ENCODE measurements at regions not wholly inside any gene's neighbourhood (a gene's known extent, or its start where the extent isn't known, plus 50 kb on each side); places are given as distances from the start of the nearest gene placed in this dataset.
"Not testable (repeated sequence)": the region's sequence is repeated elsewhere in the genome, so short reads cannot be mapped to it uniquely, and the experiment has no call there.

DNA sequence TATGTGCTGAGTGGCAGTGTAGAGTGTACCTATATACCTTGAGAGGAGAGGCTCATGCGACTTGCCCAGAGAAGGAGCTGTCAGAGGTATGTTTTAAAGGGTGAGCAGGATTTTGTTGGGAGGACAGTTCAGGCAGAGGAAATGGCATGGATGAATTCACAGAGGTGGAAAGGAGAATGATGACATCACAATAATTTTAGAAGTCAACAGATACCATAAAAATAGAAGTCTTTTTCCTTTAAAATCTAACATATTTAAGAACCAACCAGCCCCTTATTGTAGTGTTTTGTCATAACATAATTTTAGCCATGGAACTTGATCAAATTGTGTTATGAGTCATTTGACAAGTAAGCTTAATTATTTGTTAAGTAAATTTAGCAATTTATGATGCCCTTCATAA lies 538.1 kb upstream of the GYPC start:
- no peak for DNase-seq

DNA sequence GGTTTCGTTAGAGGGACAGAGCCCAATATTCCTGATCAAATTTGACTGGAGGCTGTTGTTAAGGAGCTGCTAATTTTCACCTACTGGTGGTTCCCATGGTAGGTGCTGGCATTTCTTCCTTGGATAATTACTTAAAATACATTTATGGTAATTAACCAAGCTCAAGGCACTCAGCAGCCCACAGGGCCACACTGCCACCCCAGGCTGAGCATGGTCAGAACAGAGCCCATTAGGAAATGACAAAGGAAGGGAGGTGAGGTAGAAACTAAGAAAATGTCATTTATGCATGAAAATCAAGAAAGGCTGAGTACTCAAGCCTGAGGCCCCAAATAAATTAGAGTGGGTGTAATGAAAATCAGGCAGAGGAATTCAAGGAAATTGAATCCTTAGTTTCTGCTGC lies 510.2 kb upstream of the GYPC start:
- DNase-seq, result no peak

DNA sequence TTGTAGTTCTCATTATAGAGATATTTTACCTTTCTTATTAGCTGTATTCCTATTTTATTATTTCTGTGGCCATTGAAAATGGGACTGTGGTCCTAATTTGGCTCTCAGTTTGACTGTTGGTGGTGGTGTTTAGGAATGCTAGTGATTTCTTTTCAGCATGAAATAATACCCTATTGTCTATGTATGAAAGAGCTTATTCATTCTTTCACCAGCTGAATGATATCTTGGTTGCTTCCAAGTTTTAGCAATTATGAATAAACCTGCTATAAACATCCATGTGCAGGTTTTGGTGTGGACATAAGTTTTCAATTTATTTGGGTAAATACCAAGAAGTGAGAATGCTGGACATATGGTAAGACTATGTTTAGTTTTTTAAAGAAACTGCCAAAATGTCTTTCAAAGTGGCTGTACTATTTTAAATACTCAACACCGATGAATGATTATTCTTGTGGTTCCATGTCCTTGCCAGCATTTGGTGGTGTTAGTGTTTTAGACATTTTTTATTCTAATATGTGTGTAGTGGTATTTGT lies 501.6 kb upstream of the GYPC start:
- no peak for DNase-seq

DNA sequence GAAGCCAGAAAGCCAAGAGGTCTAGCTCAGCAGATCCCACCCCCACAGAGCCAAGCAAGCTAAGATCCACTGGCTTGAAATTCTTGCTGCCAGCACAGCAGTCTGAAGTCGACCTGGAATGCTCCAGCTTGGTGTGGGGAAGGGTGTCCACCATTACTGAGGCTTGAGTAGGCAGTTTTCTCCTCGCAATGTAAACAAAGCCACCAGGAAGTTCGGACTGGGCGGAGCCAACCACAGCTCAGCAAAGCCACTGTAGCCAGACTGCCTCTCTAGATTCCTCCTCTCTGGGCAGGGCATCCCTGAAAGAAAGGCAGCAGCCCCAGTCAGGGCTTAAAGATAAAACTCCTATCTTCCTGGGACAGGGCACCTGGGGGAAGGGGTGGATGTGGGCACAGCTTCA lies 495.0 kb upstream of the GYPC start:
- not testable (repeated sequence) for DNase-seq

DNA sequence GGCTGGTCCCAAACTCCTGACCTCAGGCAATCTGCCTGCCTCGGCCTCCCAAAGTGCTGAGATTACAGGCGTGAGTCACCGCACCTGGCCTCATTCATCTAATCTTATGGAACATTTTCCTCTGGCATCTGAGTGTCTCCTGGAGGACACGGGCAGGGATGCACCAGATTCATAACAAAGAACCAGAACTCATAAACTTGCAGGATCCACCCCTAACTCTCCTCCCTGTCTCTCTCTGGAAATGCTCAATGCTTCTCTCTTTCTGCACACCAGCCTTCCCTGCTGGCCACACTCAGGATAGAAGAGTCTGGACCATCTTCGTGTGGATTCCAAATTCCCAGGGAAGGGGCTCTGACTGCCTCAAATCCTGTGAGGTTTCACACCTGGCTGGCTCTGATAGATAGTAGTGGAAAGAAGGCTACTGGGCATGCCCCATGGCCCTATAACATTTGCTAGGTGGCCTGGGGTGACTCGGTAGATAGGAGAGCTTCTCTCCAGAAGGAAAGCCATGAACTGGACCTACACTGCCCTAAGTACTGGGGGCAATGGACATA lies 483.2 kb upstream of the GYPC start:
- no peak for DNase-seq

DNA sequence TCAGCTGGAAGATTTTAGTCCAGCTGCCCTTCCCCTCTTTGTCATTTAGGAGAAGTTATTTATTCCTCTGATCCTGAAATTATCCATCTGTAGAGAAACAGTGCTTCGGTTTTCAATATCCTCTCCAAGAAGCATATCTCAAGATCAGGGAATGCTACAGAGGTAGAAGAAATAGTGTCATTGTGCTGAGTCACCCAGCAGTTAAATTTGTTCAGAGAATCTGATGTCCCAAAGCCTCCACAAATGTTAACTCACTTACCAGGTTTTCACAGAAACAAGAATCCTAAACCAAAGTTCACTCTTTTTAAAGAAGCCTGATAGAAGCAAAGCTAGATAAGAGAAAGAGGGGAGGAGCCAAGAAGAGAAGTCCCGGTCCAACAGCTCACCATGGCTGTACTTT lies 480.7 kb upstream of the GYPC start:
- no peak for DNase-seq

DNA sequence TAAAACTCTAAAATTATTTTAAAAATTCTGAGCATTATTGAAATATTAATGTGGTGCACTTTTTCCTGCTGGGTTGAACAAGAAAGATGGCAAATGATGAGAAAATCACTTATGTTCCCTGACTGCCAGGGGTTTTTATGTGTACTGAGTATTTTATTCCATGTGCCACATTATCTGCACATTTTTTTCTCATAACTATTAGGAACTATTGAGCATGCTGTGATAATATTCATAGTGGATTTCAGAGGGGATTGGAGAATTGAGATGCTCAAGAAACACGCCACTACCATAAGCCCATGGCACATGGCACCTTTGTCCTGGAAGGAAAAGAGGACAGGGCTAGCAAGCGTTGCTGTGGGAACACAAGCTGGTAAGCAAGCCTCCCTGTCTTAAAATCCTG lies 478.5 kb upstream of the GYPC start:
- no peak for DNase-seq

DNA sequence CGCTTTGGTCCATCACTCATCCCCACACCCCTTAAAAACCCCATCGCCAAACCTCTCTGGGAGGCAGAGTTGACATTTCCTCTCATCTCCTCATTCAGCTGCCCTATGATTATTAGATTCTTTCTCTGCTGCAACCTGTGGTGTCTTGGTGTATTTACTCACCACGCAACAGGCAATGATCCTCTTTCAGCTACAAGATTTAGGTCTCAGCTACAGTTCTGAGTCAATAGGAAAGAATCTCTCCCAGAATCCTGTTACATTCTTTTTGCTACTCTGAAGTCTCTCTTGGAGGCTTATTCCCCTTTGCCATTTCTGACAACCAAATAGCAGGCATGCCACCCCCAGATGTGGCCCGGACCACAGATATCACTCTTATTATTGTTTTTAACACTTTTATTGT lies 468.3 kb upstream of the GYPC start:
- DNase-seq, result no peak

DNA sequence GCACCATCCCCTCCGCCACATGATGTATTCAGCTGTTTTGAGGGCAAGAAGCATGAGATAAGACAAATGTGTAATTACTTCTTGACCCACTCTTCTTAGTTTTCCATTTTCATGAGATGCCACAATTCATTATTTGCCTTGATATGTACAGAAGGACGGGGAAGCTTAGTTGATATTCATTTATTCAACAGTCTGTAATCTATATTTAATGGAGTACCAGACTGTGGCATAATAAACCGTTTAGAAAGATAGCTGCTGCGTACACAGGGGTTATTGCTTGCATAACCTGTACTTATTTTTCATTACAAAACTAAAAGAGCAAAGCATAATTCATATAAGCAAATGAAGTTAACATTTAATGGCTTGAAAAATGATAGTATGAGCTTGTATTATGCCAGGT lies 466.4 kb upstream of the GYPC start:
- DNase-seq, result no peak

DNA sequence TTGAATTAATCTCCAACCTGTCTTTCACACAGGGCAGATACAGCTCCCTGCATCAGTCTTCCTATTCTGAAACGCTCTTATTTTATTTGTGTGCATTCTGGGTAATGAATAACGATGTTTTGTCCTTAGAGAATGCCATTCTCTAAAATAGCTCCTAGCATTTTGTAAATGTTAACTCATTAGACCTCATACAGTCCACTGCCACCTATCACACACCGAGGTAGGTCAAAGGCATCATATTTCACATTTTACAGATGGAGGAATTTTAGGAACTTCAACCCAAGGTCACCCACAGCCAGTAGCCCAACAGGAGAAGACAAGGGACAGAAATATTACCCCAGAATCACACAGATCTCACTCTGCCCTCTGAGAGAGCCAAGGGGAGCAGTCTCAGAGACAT lies 455.4 kb upstream of the GYPC start:
- DNase-seq, result no peak

DNA sequence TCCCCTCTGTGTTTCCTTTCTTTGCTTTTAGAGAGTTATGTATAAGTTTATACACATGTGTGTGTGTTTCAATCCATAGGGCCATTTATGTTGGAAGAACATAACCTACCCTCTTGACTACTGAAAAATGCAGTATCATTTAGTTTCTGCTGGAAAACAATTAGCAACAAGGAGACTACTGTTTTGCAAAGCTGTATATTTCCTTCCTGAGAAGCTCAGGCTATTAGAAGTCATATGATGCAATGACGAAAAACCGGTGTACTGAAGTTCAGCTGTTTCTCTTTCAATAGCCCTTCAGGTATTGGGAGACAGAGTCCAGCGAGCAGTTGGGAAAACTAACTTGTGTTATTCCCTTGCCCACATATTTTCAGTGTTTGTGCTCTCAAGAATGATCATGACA lies 447.7 kb upstream of the GYPC start:
- DNase-seq, result no peak

DNA sequence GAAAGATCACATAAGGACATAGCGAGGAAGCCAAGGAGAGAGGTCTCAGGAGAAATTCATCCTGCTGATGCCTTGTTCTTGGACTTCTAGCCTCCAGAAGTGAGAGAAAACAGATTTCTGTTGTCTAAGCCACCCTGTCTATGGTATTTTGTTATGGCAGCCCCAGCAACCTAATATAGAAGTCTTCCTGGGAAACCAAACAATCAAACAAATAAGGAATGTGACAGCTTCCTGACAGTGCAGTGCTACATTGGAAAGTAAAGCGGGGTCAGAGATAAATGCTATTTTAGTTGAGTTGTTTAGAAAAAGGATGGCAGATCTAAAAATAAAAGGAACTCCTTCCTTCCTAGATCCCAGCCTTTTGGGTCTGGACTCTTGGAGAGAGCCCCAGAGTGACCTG lies 443.2 kb upstream of the GYPC start:
- DNase-seq, result no peak

DNA sequence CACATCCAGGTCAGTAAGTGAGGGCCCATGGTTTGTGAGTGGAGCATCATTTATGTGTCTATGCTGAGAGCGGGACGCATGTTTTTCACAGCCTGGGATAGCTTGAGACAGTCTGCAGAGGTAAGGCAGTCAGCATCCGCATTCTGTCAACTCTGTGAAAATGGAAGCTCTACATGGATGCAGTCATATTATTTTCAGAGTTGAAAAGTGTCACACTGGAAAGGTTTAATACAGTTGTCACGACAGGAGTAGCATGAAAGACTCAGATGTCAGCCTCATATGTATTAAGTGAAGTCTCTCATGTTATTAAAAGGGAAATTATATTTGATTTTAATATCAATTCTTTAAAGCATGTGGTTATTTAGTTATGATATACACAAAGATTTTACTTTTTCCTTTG lies 436.9 kb upstream of the GYPC start:
- no peak for DNase-seq

DNA sequence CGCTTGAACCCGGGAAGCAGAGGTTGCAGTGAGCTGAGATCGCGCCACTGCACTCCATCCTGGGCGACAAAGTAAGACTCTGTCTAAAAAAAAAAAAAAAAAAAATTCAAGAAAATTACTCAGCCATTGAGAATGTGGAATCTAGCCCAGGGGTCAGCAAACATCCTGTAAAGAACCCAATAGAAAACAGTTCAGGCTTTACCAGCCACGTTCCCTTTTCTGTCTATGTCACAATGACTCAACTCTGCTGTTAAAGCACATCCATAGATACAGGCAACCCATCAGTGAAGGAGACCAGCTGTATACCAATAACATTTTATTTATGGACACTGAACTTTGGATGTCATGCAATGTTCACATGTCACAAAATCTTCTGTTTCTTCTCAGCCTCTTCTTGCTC lies 435.6 kb upstream of the GYPC start:
- DNase-seq, result no peak

DNA sequence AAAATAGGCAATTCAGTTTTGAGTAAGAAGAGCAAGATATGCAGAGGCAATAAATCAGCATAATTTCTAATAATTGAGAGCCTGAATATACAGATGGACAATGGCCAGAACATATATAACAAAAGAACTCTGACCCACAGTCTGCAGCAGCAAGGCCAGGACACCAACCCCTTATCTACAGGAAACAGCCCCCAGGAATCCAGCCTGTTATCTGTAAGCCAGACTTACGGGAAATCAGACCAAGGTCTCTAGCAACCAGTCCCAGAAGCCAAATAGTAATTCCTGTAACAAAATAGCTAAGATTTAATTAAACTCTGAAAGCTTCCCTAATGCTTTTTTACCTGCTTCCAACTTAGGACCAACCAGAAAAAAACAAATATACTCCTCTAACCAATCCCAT lies 434.5 kb upstream of the GYPC start:
- DNase-seq, result no peak

DNA sequence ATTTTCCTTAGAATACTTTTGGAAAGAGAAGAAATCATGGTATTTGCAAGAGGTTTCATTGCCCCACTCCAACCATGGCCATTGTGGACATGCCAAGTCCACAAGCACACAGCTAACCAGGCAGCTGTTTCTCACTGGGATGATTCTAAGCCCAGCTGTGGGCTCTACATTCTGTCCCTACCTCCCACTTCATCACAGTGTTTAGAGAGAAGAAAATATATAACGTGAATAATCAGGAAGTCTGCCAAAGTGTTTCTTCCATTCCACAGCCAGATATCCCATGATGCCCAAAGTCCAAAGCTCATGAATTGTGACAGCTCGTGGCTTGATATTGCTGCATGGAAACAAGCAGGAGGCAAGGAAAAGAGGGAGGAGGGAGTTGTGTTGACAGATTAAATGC lies 433.7 kb upstream of the GYPC start:
- DNase-seq, result no peak

DNA sequence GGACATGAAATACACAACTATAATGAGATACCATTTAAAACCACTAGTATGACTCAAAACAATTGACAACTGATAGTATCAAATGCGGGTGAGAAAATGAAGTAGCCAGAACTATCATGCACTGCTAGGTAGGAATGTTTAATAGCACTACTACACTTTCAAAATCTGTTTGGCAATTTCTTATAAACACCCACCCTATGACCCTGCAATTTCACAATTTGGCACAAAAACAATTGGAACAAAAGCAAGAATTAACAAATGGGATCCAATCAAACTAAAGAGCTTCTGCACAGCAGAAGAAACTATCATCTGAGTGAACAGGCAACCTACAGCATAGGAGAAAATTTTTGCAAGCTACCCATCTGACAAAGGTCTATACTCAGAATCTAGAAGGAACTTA lies 431.2 kb upstream of the GYPC start:
- no peak for DNase-seq

DNA sequence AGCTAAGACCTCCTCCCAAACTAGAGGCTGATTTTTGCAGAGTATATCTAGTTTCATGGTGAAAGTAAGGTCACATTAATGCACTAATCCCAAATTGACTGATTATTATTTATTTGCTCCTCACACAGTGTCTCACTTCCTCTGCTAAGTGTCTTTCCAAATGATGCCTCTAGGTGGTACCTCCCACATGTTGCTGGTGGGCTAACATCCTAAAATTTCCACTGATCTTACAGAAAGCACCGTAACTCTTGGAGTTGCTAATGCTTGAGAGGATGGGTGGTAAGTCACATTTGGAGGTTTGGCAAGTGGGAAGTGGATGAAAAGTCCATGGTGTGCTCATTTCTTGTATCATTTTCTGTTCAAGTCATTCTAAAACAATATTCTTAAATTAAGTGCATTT lies 428.7 kb upstream of the GYPC start:
- DNase-seq, result no peak

DNA sequence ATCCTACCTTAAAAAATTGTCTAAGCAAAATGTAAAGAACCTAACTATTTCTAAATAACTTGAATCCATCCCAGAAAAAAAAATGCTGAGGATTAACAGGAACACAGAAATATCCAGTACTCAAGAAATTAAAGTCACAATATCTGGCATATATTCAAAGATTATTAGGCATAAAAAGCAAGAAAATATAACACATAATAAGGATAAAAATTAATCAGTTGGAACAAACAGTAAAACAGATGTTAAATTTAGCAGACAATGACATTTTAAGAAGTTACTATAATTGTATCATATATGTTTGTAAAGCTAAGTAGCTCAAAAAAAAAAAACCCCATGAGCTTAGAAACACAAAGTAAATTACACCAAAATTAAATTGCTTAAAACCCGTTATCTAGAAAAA lies 427.4 kb upstream of the GYPC start:
- DNase-seq, result no peak

DNA sequence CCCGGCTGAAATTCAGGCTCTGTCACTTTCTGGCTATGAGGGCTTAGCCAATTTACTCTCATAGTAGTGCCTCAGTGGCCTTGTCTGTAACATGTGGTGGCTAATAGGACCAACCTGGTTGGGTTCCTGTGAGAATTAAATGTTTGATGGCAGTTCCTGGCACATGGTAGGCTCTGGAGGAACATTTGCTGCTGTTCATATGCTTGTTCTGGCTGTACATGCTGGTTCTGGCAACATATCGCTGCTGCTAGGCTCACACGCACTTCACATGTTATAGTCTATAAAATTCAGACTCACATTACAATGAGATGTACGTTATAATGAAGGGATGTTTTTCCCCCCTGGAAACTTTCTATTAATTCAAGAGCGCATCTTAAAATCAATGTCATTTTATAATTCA lies 417.7 kb upstream of the GYPC start:
- no peak for DNase-seq

DNA sequence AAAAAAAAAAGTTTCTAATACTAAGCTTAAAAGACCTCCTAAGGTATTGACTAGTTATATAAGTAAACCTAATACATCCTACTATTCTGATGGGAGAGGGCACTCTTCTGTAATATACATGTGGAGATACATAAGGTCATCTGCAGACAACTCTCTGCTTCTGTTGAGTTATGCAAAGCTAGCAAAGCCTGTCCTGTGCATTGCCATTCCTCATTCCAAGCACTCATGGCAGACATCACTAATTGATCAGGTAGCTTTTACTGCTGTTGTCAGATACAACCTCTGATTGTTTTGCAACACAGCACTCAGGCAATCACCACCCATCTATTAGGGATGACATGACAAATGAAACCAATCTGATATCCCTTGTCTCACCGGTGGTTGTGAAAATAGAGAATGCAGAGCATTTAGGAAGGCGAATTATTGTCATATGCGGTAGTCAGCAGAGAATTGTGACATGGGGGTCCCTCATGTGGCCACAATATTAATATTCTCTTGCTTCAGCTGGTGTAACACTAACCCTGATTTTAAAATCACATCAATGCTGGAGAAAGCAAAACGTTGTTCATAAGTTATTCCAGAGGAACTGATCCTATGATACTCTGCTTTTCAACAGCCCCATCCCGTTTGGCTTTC lies 416.5 kb upstream of the GYPC start:
- DNase-seq, result no peak

DNA sequence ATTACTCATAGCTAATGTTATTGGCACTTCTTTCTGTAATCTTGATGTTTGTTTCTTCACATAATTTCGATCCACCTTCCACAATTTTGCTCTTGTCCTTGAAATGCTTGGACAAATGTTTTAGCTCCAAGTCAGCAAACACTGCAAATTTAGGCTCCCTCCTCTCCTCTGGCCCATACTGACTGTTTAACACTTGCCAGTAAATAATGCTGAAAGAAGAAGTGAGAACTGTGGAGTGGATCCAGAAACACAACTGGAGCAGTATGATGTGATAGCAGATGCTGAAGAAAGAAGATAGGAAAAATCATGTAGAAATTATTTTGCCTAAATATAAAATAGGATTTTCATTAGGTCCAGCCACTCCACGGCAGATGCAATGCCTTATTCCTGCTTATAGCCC lies 415.0 kb upstream of the GYPC start:
- no peak for DNase-seq

DNA sequence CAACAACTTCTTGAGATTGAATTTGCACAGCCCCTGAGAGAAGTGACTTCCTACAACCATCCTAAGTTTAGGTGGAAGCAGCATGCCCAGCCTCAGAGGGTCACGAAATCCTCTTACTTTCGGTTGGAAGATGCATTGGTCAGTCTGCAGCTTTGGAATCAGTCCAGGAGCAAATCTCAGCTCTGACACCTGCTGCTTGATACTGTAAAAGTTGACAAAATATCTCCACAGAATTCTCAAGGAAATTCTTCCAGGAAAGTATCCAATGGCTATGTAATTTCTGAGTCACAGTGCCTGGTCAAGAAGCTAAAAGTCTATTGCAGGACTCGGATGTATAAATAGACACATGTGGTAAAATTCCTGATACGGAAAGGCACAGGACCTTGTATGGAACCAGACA lies 414.5 kb upstream of the GYPC start:
- DNase-seq, result no peak

DNA sequence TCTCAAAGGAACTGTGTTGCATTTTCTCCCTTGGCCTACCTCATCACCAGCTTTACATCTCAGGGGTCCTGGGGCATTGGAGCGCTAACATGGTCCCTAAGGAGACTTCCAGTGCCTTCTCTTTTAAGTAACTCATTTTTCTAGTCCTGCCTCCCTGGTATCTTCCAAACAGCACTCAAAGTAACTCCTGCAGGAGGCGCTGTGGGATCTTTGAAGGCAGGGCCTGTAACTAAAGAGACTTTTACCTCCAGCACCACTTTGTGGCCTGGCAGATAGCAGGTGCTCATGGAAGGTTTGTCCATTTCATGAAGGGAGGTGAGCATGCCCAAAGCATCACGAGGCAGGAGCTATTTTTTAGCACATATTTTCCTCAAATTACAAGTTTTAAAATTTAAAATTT lies 411.0 kb upstream of the GYPC start:
- DNase-seq, result peak; percentile 24

DNA sequence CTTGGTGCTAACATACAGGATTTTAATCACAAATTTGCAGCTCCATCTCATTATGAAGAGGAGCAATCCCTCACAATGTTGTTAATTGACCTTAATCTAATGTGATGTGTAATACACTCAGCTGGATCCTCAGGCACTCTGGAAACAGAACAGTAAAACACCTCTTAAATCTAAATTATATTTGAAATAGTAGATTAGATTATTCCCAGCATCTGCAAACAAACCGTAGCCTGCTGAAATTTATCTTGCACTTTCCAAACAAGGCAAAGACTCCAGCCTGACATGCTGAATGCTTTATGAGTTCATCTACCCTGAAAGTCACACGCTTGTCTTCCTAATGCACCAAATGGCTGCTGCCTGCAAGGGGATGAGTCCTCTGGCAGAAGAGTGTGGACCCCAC lies 402.3 kb upstream of the GYPC start:
- DNase-seq, result no peak
